Stimulated activated CD4-positive, alpha-beta T cell treated with anti-CD3 and anti-CD28 coated beads, Interleukin-15, amount 100 ng/mL, for 24 hours (primary cell): ENCODE measurements at regions not wholly inside any gene's neighbourhood (a gene's known extent, or its start where the extent isn't known, plus 50 kb on each side); places are given as distances from the start of the nearest gene placed in this dataset.

Source experiments
- DNase-seq: peaks from one replicate; pipeline ENCODE4 v3.0.0-alpha.2; 2020

DNA sequence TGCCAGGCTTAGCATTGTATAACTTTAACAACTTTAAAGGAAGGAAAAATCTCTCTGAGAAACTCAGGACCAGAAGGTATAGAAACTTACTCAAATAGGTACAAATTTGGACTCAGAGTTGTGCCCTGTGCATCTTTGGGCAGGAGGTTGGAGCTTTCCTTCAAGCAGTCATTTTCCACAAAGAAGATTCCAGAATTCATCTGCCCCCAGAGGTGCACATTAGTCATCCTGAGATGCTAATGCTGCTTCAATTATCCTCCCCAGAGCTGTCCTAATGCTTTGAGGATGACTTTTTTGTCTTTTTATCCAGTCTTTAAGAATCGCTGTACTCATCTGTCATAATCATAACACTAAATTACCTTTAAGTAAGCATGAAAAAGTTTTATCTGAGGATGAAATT is 243.0 kb upstream of the WWC1 start:
- no peak for DNase-seq

DNA sequence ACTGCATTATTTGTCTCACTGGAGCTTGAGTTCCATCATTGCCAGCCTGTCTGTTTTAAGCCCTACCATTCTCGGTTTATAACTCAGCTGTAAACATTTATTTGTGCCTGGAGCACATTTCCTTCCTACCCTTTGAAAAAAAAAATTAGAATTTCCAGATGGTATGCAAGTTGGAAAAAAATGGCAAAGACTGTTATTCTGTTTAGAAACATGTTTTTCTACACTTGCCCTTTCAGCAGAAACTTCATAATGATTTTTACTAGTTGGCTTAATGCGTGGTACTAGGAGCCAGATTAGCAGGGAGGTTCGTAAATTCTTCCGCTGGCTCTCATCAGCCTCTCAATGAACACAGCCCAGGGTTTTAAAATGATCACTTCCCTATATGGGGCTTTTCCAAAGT is 238.8 kb upstream of the WWC1 start:
- no peak for DNase-seq

DNA sequence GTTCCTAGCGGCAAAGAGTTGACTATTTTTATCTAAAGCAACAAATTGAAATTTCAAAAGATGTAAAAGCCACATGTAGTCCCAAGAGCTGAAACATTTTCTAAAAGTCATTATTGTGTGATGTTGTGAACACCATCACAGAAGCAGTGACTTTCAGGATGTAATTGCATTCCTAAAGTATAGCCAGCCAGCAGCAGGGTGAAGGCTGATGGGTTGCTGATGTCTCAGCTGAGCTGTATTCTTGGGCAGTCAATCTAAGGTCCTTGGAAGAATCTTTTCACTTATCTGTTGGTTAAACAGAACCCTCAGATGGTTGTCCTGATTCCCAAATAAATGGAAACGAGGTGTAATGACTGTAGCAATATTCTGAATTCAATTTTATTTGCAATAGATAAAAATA is 237.4 kb upstream of the WWC1 start:
- no peak for DNase-seq

DNA sequence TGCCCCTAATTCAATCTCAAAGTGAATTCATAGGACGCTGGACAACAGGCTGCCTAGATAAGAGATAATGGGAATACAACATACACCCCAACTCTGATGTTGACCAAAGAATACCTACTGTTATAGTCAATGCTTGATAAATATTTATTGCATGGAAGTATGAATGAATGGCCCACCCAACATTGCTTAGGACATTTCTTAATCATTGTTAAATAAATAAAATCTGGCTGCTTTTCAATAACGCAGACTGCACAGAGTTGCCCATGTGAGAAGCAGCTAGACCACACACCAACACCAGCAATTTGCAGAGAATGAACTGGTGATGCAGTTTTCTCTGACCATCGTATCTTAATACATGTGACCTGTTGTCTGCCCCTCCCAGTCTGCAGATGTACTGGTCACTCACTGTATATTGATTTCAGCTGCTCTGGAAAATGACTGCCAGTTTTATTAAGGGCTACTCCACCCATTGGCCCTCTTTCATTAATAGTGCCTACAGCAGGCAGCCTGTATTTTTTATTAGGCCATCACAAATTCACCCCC is 236.2 kb upstream of the WWC1 start:
- DNase-seq: no peak

DNA sequence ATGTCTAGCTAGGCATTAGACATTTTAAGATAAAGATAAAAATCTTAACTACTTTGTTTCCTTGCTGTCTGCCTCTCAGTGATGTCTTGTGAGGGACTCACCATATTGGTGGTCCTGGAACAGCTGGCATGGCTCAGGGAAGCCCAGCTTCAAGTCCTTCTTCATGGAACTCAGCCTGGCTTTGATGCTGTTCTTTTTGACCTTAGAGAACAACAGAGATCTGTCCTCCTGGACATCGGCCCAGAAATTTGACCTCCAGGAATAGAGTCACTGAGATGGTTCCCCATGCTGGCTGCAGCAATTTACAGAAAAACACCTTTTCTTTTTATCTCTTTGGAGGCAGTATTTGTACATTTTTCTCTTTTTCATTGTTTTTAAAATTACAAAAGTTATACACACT is 235.5 kb upstream of the WWC1 start:
- DNase-seq: no peak

DNA sequence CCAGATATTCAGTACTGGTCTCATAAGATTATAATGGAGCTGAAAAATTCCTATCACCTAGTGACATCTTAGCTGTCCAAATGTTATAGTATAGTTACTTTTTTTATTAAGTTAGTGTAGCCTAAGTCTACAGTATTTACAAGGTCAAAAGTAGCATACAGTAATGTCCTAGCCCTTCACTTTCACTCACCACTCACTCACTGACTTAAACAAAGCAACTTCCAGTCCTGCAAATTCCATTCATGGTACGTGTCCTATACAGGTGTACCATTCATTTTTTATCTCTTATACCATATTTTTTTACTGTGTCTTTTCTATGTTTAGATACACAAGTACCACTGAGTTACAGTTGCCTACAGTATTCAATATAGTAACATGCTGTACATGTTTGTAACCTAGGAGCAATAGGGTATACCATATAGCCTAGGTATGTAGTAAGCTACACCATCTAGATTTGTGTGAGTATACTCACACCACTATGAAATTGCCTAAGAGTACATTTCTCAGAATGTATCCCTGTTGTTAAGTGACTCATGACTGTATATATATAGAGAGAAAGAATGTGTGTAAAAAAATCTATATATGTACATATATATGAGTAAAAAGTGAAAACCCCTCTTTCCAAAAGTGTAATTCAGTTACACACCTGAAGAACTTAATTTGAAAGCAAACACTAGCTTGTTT is 234.8 kb upstream of the WWC1 start:
- no peak for DNase-seq

DNA sequence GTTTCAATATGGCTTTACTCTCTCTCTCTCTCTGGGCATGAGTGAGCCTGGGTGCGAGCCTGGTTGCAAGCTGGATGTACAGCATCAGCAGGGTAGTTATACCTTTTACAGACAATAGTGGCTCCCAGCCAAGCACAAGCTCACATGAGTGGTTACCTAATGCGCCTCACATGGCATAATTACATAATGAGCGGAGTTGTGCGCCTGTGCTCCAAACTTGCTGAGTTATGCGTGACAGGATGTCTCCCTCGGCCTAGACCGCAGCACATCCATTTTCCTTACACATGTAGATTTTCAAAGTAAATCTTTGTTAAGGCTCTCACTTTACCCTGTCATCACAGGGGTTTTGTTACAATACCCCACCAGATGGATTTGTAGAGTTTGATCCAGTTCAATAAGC is 233.5 kb upstream of the WWC1 start:
- no peak for DNase-seq

DNA sequence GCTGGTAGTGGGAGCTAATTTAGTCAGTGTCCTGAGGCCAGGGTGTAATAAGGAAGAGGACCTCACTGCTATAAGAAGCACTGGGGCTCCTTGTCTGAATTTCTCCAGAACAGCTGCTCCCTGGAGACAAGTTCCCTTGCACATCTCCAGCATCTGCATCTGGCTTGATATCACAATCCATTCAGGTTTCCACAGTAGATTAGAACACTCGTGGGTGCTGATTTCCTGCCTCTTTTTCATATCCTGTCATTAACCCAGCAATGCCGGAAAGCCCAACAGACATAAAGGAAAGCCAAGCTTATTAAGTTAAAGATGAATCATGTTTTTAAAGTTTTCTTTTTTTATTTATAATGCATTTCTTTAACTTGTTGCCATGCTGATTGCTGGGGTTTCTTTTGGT is 232.3 kb upstream of the WWC1 start:
- no peak for DNase-seq

DNA sequence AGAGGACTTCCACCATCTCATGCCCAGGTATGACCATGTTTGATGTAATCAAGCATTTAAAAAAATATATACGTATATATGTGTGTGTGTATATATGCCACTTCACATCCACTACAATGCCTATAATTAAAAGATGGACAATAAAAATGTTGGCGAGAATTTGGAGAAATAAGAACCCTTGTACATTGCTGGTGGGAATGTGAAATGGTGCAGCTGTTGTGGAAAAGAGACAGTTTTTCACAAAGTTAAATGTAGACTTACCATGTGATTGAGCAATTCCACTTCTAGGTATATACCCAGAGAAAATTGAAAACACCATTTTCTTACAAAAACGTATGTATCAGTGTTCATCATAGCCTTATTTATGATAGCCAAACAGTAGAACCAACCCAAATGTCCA is 229.2 kb upstream of the WWC1 start:
- DNase-seq: no peak

DNA sequence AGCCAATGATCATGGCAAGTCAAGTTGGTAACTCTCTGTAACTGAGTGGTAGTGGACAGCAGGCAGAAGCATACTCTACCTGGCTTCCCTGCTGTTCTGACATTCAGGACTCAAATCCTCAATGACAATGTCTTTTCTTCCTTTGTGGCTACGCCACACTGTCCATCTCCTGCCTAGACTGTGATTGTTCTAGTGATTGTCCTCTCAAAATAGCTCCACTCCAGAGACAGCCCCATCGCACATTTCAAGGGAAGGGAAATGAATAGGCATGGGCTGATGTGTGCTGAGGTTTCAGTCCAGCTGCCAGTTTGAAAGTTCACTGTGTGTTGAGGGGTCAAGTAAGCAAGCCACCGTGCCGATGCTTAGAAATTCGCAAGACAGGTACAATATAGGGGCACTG is 227.0 kb upstream of the WWC1 start:
- no peak for DNase-seq

DNA sequence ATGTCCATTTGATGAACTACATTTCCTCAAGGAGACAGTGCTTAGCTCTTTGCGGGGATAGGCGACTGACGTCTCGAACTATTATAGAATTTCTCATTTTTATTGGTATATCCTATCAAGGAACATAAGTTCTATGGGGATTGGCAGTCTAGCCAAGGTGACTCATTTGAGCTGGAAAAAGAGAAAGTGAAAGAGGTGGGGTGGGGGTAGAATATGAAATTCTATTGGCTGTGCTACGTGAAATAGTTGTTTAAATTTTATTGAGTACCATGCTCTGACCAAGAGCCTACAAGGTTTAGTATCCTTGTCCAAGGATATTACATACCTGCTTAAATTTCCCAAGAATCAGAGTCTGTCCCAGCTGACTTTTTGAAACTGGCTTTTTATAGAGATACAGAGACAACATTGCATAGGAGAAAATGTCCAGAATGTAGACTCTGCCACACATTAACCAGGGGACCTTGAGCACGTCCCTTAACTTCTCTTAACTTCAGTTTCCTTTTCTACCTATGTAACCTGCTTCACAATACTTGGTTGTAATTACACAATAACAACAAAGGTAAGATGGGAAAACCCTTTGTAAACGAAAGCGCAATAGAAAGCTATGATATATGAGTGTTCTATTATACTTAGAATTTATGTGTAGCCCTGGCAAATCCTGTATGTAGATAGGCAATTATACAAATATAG is 226.4 kb upstream of the WWC1 start:
- DNase-seq: no peak

DNA sequence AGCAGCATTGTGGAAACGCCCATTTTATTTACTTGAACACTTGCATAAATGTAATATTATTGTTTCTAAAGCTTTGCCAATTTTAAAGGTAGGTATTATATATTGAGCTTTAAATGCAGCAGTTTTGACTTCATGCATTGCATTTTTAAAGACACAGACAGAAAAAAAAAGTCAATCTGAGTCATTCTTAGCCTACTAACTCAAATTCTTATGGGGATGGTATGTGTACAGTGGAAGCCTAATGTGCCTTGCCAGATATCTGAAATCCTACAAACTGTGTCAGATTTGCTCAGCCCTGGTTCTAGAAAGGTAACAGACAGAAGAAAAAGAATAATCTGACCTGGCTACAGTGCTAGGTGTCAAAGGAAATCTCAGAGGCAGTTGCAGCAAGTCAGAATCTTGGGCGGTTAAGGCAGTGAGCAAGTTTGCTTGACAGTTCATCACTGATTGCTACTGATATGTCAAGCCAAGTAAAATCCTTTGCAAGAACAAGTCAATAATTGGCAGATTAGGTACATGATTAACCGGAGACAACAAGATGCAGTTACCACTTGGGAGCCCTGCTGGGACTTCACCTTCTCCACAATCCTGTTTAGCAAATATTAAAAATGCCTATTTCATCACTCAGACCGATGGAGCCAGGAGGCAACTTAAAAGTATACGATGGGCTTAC is 224.8 kb upstream of the WWC1 start:
- DNase-seq: no peak

DNA sequence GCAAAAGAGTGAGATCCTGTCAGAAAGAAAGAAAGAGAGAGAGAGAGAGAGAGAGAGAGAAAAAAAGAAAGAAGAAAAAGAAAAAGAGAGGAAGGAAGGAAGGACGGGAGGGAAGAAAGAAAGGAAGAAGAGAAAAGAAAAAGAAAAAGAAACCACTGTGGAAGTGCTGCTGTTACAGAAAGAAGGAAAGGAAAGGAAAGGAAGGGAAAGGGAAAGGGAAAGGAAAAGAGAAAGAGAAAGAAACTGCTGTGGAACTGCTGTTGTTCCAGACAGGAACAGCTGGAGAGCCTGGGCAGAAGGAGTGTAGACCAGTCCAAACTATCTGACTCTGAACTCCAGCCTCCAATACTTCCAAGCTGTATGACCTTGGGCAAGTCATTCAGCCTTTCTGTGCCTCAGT is 220.7 kb upstream of the WWC1 start:
- no peak for DNase-seq

DNA sequence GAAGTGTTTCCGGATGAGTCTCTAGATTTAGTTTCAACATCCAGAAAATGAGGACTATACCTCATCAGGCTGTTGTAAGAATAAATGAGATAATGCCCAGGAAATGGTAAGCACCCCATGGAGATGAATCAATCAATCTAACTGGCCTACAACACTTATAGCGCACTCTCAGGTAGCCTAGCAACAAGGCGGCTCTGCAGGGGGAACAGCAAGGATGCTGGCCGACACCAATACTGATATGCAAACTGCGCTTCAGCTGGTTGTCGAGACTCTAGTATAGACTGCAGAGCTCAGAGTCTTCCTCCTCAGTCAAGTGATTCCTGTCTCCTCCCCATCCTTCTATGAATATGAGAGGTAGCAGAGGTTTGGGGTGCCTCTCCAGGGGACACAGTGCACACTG is 218.8 kb upstream of the WWC1 start:
- no peak for DNase-seq

DNA sequence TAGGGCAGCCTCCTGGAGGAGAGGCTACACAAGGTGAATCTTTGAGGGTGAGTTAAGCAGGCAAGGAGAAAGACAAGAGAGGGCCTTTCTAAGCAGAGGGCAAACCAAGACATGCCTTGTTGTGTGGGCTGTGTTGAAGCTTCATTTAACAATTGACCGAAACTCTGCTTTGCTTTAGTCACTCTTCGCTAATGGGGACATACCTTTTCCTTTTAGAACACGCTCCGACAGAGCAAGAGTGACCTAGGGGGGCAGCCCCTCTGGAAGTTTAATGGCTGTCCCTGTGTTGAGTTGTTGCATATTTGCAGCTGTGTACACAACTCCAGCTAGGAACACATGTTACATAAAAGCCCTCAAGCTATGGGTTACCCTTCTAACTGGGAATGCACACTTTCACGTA is 218.1 kb upstream of the WWC1 start:
- DNase-seq: no peak

DNA sequence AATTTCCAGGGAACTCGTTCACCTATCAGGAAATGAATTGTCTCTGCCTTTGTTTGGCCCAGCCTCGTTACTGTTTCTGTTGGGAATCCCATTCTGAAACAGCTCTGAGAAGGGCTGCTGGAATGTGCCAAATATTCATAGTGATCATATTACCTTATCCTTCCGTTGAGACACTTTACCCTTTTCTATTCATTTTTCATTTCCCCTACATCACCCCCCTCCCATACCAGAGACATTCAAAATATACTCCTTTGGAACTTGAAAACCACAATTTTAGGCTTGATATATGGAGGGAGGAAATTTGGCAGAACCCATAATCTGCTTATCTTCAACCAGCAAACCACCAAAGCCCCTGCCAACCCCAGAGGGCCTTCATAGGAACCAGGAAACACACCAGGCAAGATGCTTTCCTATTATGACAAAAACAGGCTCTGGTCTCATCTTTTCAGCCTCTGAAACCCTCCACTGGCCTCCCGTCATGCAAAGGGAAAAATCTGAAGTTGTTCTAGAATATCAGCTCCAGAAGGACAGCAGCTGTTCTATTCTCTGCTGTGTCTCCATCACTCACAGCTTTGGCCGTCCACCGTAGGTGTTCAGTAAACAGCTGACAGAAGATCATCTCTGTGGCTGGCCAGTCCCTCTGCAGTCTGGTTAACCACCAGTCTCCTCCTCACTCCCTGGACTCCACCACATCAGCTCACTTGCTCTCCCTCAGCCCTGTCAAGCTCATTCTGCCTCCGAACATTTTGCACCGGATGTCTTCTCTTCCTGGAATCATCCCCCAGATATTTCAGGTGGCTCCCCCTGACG is 217.2 kb upstream of the WWC1 start:
- DNase-seq: no peak

DNA sequence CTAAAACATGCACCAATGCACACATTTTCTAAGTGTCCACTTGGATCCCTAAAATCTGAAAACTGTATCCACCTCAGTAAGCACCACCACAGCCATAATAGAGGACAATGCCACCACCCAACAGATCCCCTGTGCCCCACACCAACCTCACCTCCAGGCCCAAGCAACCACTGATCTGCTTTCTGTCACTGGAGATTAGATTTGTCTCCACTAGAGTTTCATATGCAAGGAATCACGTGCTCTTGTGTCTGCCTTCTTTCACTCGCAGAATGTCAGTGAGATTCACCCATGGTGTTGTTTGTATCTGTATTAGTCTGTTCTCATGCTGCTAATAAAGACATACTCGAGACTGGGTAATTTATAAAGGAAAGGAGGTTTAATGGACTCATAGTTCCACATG is 216.1 kb upstream of the WWC1 start:
- DNase-seq: no peak

DNA sequence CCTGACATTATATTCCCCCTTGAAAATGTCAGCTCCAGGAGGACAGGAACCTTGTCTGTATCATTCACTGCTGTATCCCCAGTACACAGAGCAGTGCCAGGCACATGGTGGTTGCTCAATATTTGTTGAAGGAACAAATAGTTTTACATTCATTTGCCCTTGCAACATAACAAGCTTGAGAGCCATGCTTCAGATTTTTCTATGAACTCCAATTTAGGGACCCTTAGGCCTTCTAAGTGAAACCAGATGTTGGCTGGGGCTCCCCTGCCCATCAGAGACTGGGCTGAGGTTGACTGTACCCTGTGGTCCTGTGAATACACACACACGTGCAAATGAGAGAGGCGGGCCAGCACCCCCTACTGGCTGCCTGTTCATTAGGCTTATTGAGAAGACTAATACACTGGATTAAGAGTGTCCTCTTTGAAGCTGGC is 214.9 kb upstream of the WWC1 start:
- peak; percentile 22 for DNase-seq

DNA sequence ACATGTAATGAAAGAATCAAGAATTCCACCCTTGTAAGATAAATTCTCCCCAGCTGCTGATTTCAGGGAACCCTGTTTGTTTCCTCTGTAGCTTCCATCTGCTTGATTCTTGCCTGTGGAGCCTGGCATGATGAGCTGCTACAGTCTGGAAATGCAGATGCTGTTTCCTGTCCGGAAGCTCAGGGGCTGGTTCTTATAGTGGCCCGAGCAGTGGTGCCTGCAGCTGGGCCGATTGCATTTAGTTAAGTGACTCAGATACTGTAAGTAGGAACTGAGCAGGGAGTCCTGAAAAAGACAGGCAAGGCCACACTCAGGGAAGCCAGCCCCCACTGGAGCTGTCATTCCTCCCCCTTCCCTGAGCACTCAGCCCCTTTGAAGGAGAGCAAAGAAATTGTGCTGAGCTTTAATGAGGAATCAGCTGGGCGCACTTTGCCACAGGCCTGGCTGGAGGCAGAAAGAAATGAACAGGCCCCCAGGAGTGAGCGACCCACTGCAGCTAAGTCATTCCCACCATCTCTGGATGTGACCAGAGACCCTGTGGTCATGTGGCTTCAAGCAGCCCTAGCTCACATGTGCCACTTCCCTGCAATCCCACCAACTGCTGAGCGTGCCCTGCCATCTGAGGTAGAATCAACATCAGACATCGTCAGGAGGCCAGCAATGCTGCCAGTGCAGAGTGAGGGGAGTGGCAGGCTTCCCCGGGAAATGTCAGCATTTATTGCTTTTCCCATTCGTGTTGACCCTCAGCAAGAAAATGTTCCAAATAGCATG is 206.0 kb upstream of the WWC1 start:
- DNase-seq: no peak

DNA sequence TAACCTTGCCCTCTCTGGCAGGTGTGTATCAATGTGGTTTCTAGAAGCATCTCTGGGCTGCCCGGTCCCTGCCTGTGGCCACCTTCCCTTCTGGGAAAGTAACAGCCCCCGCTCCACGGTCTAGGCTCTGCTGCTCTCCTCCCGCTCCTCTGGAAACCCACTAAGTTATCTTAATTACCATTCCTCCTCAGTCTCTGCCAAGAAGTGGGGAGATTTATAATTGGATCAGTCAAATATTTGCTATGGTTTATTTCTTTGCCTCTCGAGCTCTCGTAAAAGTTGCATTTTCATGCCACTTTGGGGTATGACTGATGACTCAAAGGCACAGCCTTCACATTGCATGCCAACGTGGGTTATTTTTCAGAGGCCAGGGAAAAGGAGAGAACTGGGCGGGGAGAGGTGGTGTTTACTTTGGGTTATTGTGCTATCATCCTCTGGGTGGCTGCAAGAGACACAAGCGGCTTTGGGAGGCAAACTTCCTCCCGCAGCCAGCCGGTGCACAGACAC is 205.3 kb upstream of the WWC1 start:
- no peak for DNase-seq

DNA sequence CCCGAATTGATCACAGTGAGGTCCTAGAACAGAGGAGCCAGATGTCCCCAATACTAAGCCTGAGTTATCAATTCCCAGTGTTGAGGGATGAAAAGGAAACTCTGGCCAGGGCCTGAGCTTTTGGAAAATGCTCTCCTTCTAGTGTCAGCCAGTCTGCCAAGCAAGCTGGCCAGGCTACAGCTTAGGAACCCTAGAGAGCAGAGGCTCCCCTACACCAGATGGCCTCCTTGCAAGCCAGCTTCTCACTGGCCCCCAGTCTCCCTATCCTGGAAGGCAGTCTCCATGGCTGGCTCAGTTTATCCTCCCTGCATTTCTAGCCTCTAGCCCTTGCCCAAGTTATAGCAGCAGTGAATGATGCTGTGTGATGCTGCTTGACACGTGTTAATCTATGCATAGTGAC is 204.7 kb upstream of the WWC1 start:
- no peak for DNase-seq
